ENCODE measurements at regions not wholly inside any gene's neighbourhood (a gene's known extent, or its start where the extent isn't known, plus 50 kb on each side); places are given as distances from the start of the nearest gene placed in this dataset.

GRCh38 chr17:71527311-71527710, 593.5 kb upstream of the SOX9 start:
- ATAC-seq = no peak
- peaks cover 0 to 6% (median 0%) of the 10 kb centered on the region in 7 donors for H3K27me3 ChIP-seq
- WGBS, 2 donors = 76 to 77% methylated on average over 6 of the region's 6 CpGs
- H3K4me3 ChIP-seq = no peak overlapping the region
- no peak for DNase-seq
- H3K4me1 ChIP-seq = no peaks in the 10 kb centered on the region
- TF ChIP-seq CTCF (IDR thresholded peaks at IDR 0.05) = no peak
- intact Hi-C loops (cut with DNase I) = no loop called here
- H3K36me3 ChIP-seq = no peaks in the 10 kb centered on the region
- H3K27ac ChIP-seq = no peak overlapping the region
- H3K9me3 ChIP-seq = peaks cover 0 to 11% (median 0%) of the 10 kb centered on the region in 11 donors

GRCh38 chr17:71528210-71528609, 592.6 kb upstream of the SOX9 start:
- H3K27ac ChIP-seq = no peak overlapping the region
- intact Hi-C loops (cut with DNase I) = no loop called here
- ATAC-seq (no peak), DNase-seq (no peak)
- H3K27me3 ChIP-seq = peaks cover 0 to 6% (median 0%) of the 10 kb centered on the region in 7 donors
- H3K4me3 ChIP-seq = no peak overlapping the region
- H3K9me3 ChIP-seq = peaks cover 0 to 11% (median 0%) of the 10 kb centered on the region in 11 donors
- H3K4me1 ChIP-seq = no peaks in the 10 kb centered on the region
- no peaks in the 10 kb centered on the region for H3K36me3 ChIP-seq
- TF ChIP-seq CTCF (IDR thresholded peaks at IDR 0.05) = no peak

- DNase-seq = no peak
- WGBS, 2 donors = 58 to 66% methylated on average over 2 of the region's 2 CpGs
- no peak for ATAC-seq
- peaks cover 0 to 6% (median 0%) of the 10 kb centered on the region in 7 donors for H3K27me3 ChIP-seq
- TF ChIP-seq CTCF (IDR thresholded peaks at IDR 0.05) = no peak
- no peaks in the 10 kb centered on the region for H3K9me3 ChIP-seq
- no peak overlapping the region for H3K27ac ChIP-seq
- H3K36me3 ChIP-seq = no peaks in the 10 kb centered on the region
- no peak overlapping the region for H3K4me3 ChIP-seq
- intact Hi-C loops (cut with DNase I) = no loop called here
- no peaks in the 10 kb centered on the region for H3K4me1 ChIP-seq
Measured at GRCh38 chr17:71530248-71530647, 590.6 kb upstream of the SOX9 start.

GRCh38 chr17:71535321-71535720, 585.5 kb upstream of the SOX9 start:
- Histone ChIP-seq H3K36me3 (no peaks in the 10 kb centered on the region), H3K27me3 (peaks cover 0 to 7% (median 0%) of the 10 kb centered on the region in 7 donors), H3K9me3 (no peaks in the 10 kb centered on the region), H3K4me3 (no peak overlapping the region), H3K27ac (no peak overlapping the region), H3K4me1 (no peaks in the 10 kb centered on the region)
- whole genome bisulfite sequencing, 2 donors = 60 to 66% methylated on average over 3 of the region's 3 CpGs
- ATAC-seq (no peak), DNase-seq (no peak)
- no peak for TF ChIP-seq CTCF (IDR thresholded peaks at IDR 0.05)
- intact Hi-C loops (cut with DNase I) = no loop called here
